AG04449 (cell line): ENCODE measurements at regions not wholly inside any gene's neighbourhood (a gene's known extent, or its start where the extent isn't known, plus 50 kb on each side); places are given as distances from the start of the nearest gene placed in this dataset.

Experiments
- CTCF ChIA-PET: fragments of 350-600 bp; formaldehyde crosslinking; extraction: SDS; loops from one replicate; lab custom pipeline; 2021; ENCODE audit warnings: antibody characterized with exemption; lab: Yijun Ruan, JAX
- POLR2A ChIA-PET: fragments of 400-600, 350-600 bp; formaldehyde crosslinking; extraction: SDS; loops from one replicate; lab custom pipeline; 2020; ENCODE audit warnings: antibody characterized with exemption, inconsistent platforms; lab: Yijun Ruan, JAX
- DNase-seq: peaks from one replicate; pipeline ENCODE4 v3.0.0-alpha.2; 2010; ENCODE audit warnings: low read depth, low spot score
- H3K4me3 ChIP-seq: 2 replicates; pipeline ENCODE4 v1.5.1; 2011; ENCODE audit warnings: low read depth, mild to moderate bottlenecking, control low read depth, low read length
- CTCF ChIP-seq: IDR thresholded peaks from one replicate; pipeline ENCODE4 v1.5.1; 2011; ENCODE audit warnings: mild to moderate bottlenecking, moderate library complexity, low read length, control low read depth, inconsistent platforms; ENCODE audit not compliant: insufficient read depth; ENCODE audit errors: missing control alignments

- H3K4me3 ChIP-seq, result no peak overlapping the region
- DNase-seq, result no peak
- CTCF ChIA-PET, result no interaction called here
- no peak for TF ChIP-seq CTCF
- POLR2A ChIA-PET, result no interaction called here
Observed at GRCh38 chr12:61044766-61045165, 1215.4 kb upstream of the USP15 start.

- POLR2A ChIA-PET, result no interaction called here
- no peak for DNase-seq
- TF ChIP-seq CTCF, result no peak
- no peak overlapping the region for H3K4me3 ChIP-seq
- CTCF ChIA-PET, result no interaction called here
Observed at GRCh38 chr12:61070640-61071414, 1189.4 kb upstream of the USP15 start.

GRCh38 chr12:61072717-61073116, 1187.5 kb upstream of the USP15 start:
- no peak for TF ChIP-seq CTCF
- DNase-seq, result no peak
- CTCF ChIA-PET, result no interaction called here
- no peak overlapping the region for H3K4me3 ChIP-seq
- POLR2A ChIA-PET, result no interaction called here

GRCh38 chr12:61095111-61095510, 1165.1 kb upstream of the USP15 start:
- no peak for DNase-seq

GRCh38 chr12:61098031-61098580, 1162.1 kb upstream of the USP15 start:
- CTCF ChIA-PET, result no interaction called here
- POLR2A ChIA-PET, result no interaction called here
- no peak for DNase-seq
- H3K4me3 ChIP-seq, result no peak overlapping the region
- no peak for TF ChIP-seq CTCF

More at GRCh38 chr12:61095111-61095510, 1165.1 kb upstream of the USP15 start:
- ChIA-PET POLR2A (no interaction called here), CTCF (no interaction called here)
- H3K4me3 ChIP-seq, result no peak overlapping the region
- TF ChIP-seq CTCF, result no peak

GRCh38 chr12:61107118-61107517, 1153.1 kb upstream of the USP15 start:
- DNase-seq, result no peak
- POLR2A ChIA-PET, result no interaction called here

More at GRCh38 chr12:61107118-61107517, 1153.1 kb upstream of the USP15 start:
- CTCF ChIA-PET, result no interaction called here
- no peak overlapping the region for H3K4me3 ChIP-seq
- no peak for TF ChIP-seq CTCF
